ENCODE measurements at regions not wholly inside any gene's neighbourhood (a gene's known extent, or its start where the extent isn't known, plus 50 kb on each side); places are given as distances from the start of the nearest gene placed in this dataset.

- TF ChIP-seq ZNF462 (CRISPR knock-in tag; IDR thresholded peaks at IDR 0.05) = no peak
Measured at GRCh38 chr13:22263185-22263584, 592.3 kb downstream of the FGF9 start (continued).

GRCh38 chr13:22265563-22265962 is 594.7 kb downstream of the FGF9 start:
- Histone ChIP-seq H3K4me3 (no peak overlapping the region), H4K20me1 (replicated peaks; ENCODE audit: insufficient read depth) (no peaks in the 10 kb centered on the region), H3F3A (replicated peaks; ENCODE audit: low read depth) (no peaks in the 10 kb centered on the region), H3K4me1 (ENCODE audit: insufficient read depth) (no peaks in the 10 kb centered on the region), H3K9me2 (ENCODE audit: insufficient read depth) (no peaks in the 10 kb centered on the region; the same call in 1 of the 2 replicates), H3K4me2 (no peak overlapping the region), H3K36me3 (ENCODE audit: insufficient read depth) (no peaks in the 10 kb centered on the region), H2AFZ (no peak overlapping the region), H3K27me3 (ENCODE audit: insufficient read depth) (no peaks in the 10 kb centered on the region), H3K27ac (ENCODE audit: low read depth) (no peak overlapping the region), H3K79me2 (replicated peaks; ENCODE audit: insufficient read depth) (no peaks in the 10 kb centered on the region; the same call in 1 of the 2 replicates)
- no peaks in the 10 kb centered on the region; the same call in 2 of the 3 replicates for H3K36me3 Mint-ChIP-seq (ENCODE audit: low read depth)
- H3K4me3 Mint-ChIP-seq = no peak overlapping the region
- no peaks in the 10 kb centered on the region for H3K27me3 Mint-ChIP-seq (ENCODE audit: insufficient read depth, low read depth, poor library complexity)
- H3K4me1 Mint-ChIP-seq = no peaks in the 10 kb centered on the region
- H3K9me3 Mint-ChIP-seq = no peaks in the 10 kb centered on the region
- H3K27ac Mint-ChIP-seq = no peak overlapping the region
- no peak for ATAC-seq
- no peak for DNase-seq (ENCODE audit: low spot score)
- no peak for TF ChIP-seq ZNF462 (CRISPR knock-in tag; IDR thresholded peaks at IDR 0.05)
- TF ChIP-seq NANOG (IDR thresholded peaks at IDR 0.05; ENCODE audit: borderline replicate concordance) = no peak
- TF ChIP-seq EZH2phosphoT487 (IDR thresholded peaks at IDR 0.05; ENCODE audit: unreplicated experiment) = no peak
- TF ChIP-seq CREB1 (CRISPR knock-in tag; IDR thresholded peaks at IDR 0.05; ENCODE audit: low read depth) = no peak
- no peak for TF ChIP-seq STAT1 (IDR thresholded peaks at IDR 0.05; ENCODE audit: unreplicated experiment)
- no peak for TF ChIP-seq ETS1 (IDR thresholded peaks at IDR 0.05)
- no peak for TF ChIP-seq POLR2AphosphoS5 (IDR thresholded peaks at IDR 0.05; ENCODE audit: low read depth)
- TF ChIP-seq EZH2 (IDR thresholded peaks at IDR 0.05; ENCODE audit: low read depth, unreplicated experiment) = no peak
- no peak for TF ChIP-seq ZNF331 (CRISPR knock-in tag; IDR thresholded peaks at IDR 0.05; ENCODE audit: low read depth)
- TF ChIP-seq JUNB (IDR thresholded peaks at IDR 0.05; ENCODE audit: unreplicated experiment) = no peak

Data from GM23338 (cell line).